GM12878 (cell line): ENCODE measurements at regions not wholly inside any gene's neighbourhood (a gene's known extent, or its start where the extent isn't known, plus 50 kb on each side); places are given as distances from the start of the nearest gene placed in this dataset.

ENCODE experiments used
- ATAC-seq: fragments of 200-7000 bp; cut with Tn5 transposase; 3 replicates; pipeline ENCODE4 v1.9.1; 2020; ENCODE audit warnings: mild to moderate bottlenecking, moderate library complexity
- BruUV-seq: library from RNA; stranded (reverse); fragments of 400-500 nt; replicated peaks from 2 replicates; lab custom pipeline; 2021; lab: Mats Ljungman, UMichigan
- CTCF ChIA-PET: fragments of 300-600 bp; sonication (Branson Sonifier 250); formaldehyde crosslinking; extraction: SDS; loops from one replicate; lab custom pipeline; 2021; ENCODE audit warnings: inconsistent platforms; lab: Yijun Ruan, JAX
- POLR2A ChIA-PET: fragments of 350-600 bp; formaldehyde crosslinking; extraction: SDS; loops from one replicate; lab custom pipeline; 2021; ENCODE audit warnings: inconsistent platforms; lab: Charles Lee
- RAD21 ChIA-PET: fragments of 300-600 bp; sonication (Branson Sonifier 250); formaldehyde crosslinking; loops from one replicate; lab custom pipeline; 2023; ENCODE audit warnings: antibody characterized with exemption; ENCODE audit not compliant: unreplicated experiment; lab: Charles Lee
- SMC1A ChIA-PET: fragments of 300-600 bp; sonication (Branson Sonifier 250); formaldehyde crosslinking; loops from one replicate; lab custom pipeline; 2023; ENCODE audit not compliant: unreplicated experiment, uncharacterized antibody; lab: Charles Lee
- DNase-seq: peaks from one replicate; pipeline ENCODE4 v3.0.0-alpha.2; 2011; ENCODE audit warnings: low read depth, low spot score
- FAIRE-seq: peaks from 3 replicates; lab custom pipeline; 2011; peaks lifted over from hg19 to GRCh38; lab: Jason Lieb, UNC
- H2AFZ ChIP-seq: 2 replicates; pipeline ENCODE4 v1.6.0; 2011; ENCODE audit warnings: low read depth, low read length, control low read depth; ENCODE audit not compliant: control insufficient read depth
- H3K27ac ChIP-seq: 2 replicates; pipeline ENCODE4 v1.5.1; 2011; ENCODE audit warnings: control low read depth; ENCODE audit not compliant: control insufficient read depth, insufficient read depth
- H3K27me3 ChIP-seq, 2 experiments: replicated peaks in 1 of 2; 2 replicates each; pipeline versions ENCODE4 v1.6.0 to v1.6.1; 2011; ENCODE audit warnings: low read length in 1 of 2; ENCODE audit not compliant: control insufficient read depth in 2 of 2, insufficient read depth in 2 of 2
- H3K36me3 ChIP-seq, 2 experiments: 2 replicates each; pipeline ENCODE4 v1.5.1; 2011; ENCODE audit warnings: low read length in 1 of 2; ENCODE audit not compliant: control insufficient read depth in 2 of 2, insufficient read depth in 2 of 2
- H3K4me1 ChIP-seq: 2 replicates; pipeline ENCODE4 v1.6.1; 2011; ENCODE audit warnings: mild to moderate bottlenecking, low read length, moderate library complexity, mixed read lengths; ENCODE audit not compliant: control insufficient read depth, insufficient read depth
- H3K4me2 ChIP-seq: 2 replicates; pipeline ENCODE4 v1.6.0; 2011; ENCODE audit warnings: control low read depth; ENCODE audit not compliant: control insufficient read depth, insufficient read depth
- H3K4me3 ChIP-seq: fragments of 200-600 bp; sonication (generic); 2 replicates; pipeline ENCODE4 v1.5.1; 2016
- H3K79me2 ChIP-seq: 2 replicates; pipeline ENCODE4 v1.6.0; 2011; ENCODE audit warnings: low read length; ENCODE audit not compliant: control insufficient read depth, insufficient read depth
- H3K9ac ChIP-seq: 2 replicates; pipeline ENCODE4 v1.8.0; 2011; ENCODE audit warnings: low read length, control low read depth, mixed read lengths; ENCODE audit not compliant: control insufficient read depth, insufficient read depth
- H3K9me3 ChIP-seq: replicated peaks from 3 replicates; pipeline ENCODE4 v1.5.1; 2011; ENCODE audit warnings: mild to moderate bottlenecking, low read length; ENCODE audit not compliant: control insufficient read depth, insufficient read depth
- H4K20me1 ChIP-seq: 2 replicates; pipeline ENCODE4 v1.6.0; 2011; ENCODE audit not compliant: control insufficient read depth, insufficient read depth
- BMI1 ChIP-seq: fragments of 450-650 bp; IDR thresholded peaks from 2 replicates; pipeline ENCODE4 v1.6.1; 2016; ENCODE audit warnings: mild to moderate bottlenecking, moderate library complexity, borderline replicate concordance
- CEBPB ChIP-seq, 2 experiments: fragments of 150-350 bp in 1 of 2; IDR thresholded peaks; 2 replicates each; pipeline ENCODE4 v1.6.1; 2012 to 2014; ENCODE audit warnings: low read depth in 2 of 2, low read length in 2 of 2, borderline replicate concordance in 1 of 2, inconsistent platforms in 1 of 2
- HDAC2 ChIP-seq: fragments of 200-600 bp; sonication (generic); IDR thresholded peaks from 2 replicates; pipeline ENCODE4 v1.6.1; 2017
- KDM1A ChIP-seq: fragments of 200-600 bp; sonication (generic); IDR thresholded peaks from 2 replicates; pipeline ENCODE4 v1.6.1; 2016; ENCODE audit warnings: borderline replicate concordance
- MEF2B ChIP-seq: fragments of 450-650 bp; IDR thresholded peaks from 2 replicates; pipeline ENCODE4 v1.6.1; 2018; ENCODE audit warnings: mild to moderate bottlenecking, moderate library complexity; ENCODE audit not compliant: partially characterized antibody, poor library complexity, severe bottlenecking
- RBBP5 ChIP-seq: fragments of 200-600 bp; sonication (generic); conservative IDR thresholded peaks from 2 replicates; pipeline ENCODE4 v1.6.1; 2016
- SUZ12 ChIP-seq: fragments of 200-600 bp; sonication (generic); IDR thresholded peaks from one replicate; pipeline ENCODE4 v1.6.1; 2018; ENCODE audit warnings: antibody characterized with exemption, mild to moderate bottlenecking; ENCODE audit not compliant: unreplicated experiment
- WGBS: methylation state at CpG from one replicate; pipeline ENCODE4 v1.1.6; 2016; ENCODE audit warnings: low lambda C conversion rate; ENCODE audit not compliant: insufficient replicate concordance, insufficient coverage; ENCODE audit errors: missing lambda C conversion rate; 5-methylcytosine and 5-hydroxymethylcytosine counted together
- in situ Hi-C: fragments of 300-500 bp; cut with MboI; formaldehyde crosslinking; loops from 9 replicates; pipeline ENCODE4 v1.14.3; 2018; ENCODE audit warnings: mixed read lengths
- intact Hi-C: fragments of 100-400 bp; cut with micrococcal nuclease; formaldehyde crosslinking; loops from one replicate; pipeline ENCODE4 v1.14.2; 2022; ENCODE audit not compliant: unreplicated experiment
- TF ChIP-seq, protein P1 (sequence below): fragments of 450-650 bp; IDR thresholded peaks from 2 replicates; pipeline ENCODE4 v1.6.1; 2017; ENCODE audit warnings: antibody characterized with exemption, mild to moderate bottlenecking, moderate library complexity
- TF ChIP-seq, protein P2 (sequence below): fragments of 450-650 bp; IDR thresholded peaks from 2 replicates; pipeline ENCODE4 v1.6.1; 2018; ENCODE audit warnings: borderline replicate concordance, mild to moderate bottlenecking; ENCODE audit not compliant: partially characterized antibody
- TF ChIP-seq, protein P3 (sequence below): IDR thresholded peaks from 2 replicates; pipeline ENCODE4 v1.6.1; 2012; ENCODE audit warnings: low read depth, low read length, improper control_type of control experiment
- TF ChIP-seq, protein P4 (sequence below): fragments of 150-350 bp; IDR thresholded peaks from 2 replicates; pipeline ENCODE4 v1.6.1; 2016; ENCODE audit warnings: low read depth, low read length

DNA sequence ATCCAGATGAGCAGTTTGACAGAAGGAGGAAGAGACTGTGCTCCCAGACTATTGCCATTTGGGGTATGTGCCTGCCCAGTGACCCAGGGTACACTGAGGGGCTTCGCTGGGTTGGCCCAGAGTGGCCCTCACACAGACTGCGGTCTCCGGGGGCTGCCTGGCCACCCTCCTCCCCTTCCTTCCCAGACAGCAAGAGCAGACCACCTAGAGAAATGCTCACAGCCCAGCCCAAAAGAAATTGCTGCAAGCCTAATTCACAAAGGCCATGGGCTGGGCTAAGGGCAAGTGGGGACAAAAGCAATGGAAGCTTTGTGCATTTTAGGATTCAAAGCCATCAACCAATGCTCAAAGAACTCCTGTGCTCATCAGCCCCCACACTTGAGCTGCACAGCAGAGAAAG is 277.6 kb downstream of the CDC5L start:
- Histone ChIP-seq H4K20me1 (no peaks in the 10 kb centered on the region), H3K36me3 (no peaks in the 10 kb centered on the region), H3K4me3 (no peak overlapping the region), H3K4me2 (no peak overlapping the region), H3K27me3 (no peaks in the 10 kb centered on the region; a peak in 1 of 4 replicates)
- ChIA-PET SMC1A (no interaction called here), RAD21 (interaction anchor here (1.5 kb wide), 1 partner anchor 1050 kb away, joined by 3 read pairs; no protein-coding TSS in a partner anchor), POLR2A (no interaction called here)
- WGBS, result 43% methylated on average over 3 of the region's 3 CpGs
- ATAC-seq, result no peak
- in situ Hi-C loops, result no loop called here
- intact Hi-C loops, result loop anchor here (10.0 kb wide), 1 partner anchor 270 kb away; no protein-coding TSS in a partner anchor
- TF ChIP-seq HDAC2 (no peak), MEF2B (no peak), SUZ12 (no peak), KDM1A (no peak), CEBPB (IDR thresholded peaks at IDR 0.05; ENCODE audit: borderline replicate concordance in 1 of 2, low read depth in 2 of 2, low read length in 2 of 2) (no peak), RBBP5 (no peak), BMI1 (no peak)
- TF ChIP-seq, protein P1, sequence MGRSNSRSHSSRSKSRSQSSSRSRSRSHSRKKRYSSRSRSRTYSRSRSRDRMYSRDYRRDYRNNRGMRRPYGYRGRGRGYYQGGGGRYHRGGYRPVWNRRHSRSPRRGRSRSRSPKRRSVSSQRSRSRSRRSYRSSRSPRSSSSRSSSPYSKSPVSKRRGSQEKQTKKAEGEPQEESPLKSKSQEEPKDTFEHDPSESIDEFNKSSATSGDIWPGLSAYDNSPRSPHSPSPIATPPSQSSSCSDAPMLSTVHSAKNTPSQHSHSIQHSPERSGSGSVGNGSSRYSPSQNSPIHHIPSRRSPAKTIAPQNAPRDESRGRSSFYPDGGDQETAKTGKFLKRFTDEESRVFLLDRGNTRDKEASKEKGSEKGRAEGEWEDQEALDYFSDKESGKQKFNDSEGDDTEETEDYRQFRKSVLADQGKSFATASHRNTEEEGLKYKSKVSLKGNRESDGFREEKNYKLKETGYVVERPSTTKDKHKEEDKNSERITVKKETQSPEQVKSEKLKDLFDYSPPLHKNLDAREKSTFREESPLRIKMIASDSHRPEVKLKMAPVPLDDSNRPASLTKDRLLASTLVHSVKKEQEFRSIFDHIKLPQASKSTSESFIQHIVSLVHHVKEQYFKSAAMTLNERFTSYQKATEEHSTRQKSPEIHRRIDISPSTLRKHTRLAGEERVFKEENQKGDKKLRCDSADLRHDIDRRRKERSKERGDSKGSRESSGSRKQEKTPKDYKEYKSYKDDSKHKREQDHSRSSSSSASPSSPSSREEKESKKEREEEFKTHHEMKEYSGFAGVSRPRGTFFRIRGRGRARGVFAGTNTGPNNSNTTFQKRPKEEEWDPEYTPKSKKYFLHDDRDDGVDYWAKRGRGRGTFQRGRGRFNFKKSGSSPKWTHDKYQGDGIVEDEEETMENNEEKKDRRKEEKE, result no peak
- TF ChIP-seq, protein P2, sequence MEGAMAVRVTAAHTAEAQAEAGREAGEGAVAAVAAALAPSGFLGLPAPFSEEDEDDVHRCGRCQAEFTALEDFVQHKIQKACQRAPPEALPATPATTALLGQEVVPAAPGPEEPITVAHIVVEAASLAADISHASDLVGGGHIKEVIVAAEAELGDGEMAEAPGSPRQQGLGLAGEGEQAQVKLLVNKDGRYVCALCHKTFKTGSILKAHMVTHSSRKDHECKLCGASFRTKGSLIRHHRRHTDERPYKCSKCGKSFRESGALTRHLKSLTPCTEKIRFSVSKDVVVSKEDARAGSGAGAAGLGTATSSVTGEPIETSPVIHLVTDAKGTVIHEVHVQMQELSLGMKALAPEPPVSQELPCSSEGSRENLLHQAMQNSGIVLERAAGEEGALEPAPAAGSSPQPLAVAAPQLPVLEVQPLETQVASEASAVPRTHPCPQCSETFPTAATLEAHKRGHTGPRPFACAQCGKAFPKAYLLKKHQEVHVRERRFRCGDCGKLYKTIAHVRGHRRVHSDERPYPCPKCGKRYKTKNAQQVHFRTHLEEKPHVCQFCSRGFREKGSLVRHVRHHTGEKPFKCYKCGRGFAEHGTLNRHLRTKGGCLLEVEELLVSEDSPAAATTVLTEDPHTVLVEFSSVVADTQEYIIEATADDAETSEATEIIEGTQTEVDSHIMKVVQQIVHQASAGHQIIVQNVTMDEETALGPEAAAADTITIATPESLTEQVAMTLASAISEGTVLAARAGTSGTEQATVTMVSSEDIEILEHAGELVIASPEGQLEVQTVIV, result no peak
- TF ChIP-seq, protein P3, sequence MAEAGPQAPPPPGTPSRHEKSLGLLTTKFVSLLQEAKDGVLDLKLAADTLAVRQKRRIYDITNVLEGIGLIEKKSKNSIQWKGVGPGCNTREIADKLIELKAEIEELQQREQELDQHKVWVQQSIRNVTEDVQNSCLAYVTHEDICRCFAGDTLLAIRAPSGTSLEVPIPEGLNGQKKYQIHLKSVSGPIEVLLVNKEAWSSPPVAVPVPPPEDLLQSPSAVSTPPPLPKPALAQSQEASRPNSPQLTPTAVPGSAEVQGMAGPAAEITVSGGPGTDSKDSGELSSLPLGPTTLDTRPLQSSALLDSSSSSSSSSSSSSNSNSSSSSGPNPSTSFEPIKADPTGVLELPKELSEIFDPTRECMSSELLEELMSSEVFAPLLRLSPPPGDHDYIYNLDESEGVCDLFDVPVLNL, result no peak
- TF ChIP-seq, protein P4, sequence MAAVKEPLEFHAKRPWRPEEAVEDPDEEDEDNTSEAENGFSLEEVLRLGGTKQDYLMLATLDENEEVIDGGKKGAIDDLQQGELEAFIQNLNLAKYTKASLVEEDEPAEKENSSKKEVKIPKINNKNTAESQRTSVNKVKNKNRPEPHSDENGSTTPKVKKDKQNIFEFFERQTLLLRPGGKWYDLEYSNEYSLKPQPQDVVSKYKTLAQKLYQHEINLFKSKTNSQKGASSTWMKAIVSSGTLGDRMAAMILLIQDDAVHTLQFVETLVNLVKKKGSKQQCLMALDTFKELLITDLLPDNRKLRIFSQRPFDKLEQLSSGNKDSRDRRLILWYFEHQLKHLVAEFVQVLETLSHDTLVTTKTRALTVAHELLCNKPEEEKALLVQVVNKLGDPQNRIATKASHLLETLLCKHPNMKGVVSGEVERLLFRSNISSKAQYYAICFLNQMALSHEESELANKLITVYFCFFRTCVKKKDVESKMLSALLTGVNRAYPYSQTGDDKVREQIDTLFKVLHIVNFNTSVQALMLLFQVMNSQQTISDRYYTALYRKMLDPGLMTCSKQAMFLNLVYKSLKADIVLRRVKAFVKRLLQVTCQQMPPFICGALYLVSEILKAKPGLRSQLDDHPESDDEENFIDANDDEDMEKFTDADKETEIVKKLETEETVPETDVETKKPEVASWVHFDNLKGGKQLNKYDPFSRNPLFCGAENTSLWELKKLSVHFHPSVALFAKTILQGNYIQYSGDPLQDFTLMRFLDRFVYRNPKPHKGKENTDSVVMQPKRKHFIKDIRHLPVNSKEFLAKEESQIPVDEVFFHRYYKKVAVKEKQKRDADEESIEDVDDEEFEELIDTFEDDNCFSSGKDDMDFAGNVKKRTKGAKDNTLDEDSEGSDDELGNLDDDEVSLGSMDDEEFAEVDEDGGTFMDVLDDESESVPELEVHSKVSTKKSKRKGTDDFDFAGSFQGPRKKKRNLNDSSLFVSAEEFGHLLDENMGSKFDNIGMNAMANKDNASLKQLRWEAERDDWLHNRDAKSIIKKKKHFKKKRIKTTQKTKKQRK, result no peak
- TF ChIP-seq, all 136 proteins: peak for 0
- Histone ChIP-seq H3K79me2 (no peaks in the 10 kb centered on the region), H2AFZ (no peak overlapping the region), H3K4me1 (no peaks in the 10 kb centered on the region; the same call in 1 of the 2 replicates), H3K27ac (no peak overlapping the region), H3K9me3 (no peaks in the 10 kb centered on the region; the same call in 2 of the 3 replicates), H3K9ac (no peak overlapping the region)
- FAIRE-seq (no peak), DNase-seq (no peak)
- CTCF ChIA-PET, result no interaction called here
- BruUV-seq, result no TSS peak
